ENCODE measurements at regions not wholly inside any gene's neighbourhood (a gene's known extent, or its start where the extent isn't known, plus 50 kb on each side); places are given as distances from the start of the nearest gene placed in this dataset.
A peak's percentile ranks its signal among the peaks of the same experiment; 100 is the strongest.

- TF ChIP-seq CTCF (IDR thresholded peaks at IDR 0.05), result peak; percentile 22
- TF ChIP-seq EZH2 (IDR thresholded peaks at IDR 0.05), result no peak
- no peak for TF ChIP-seq EZH2phosphoT487 (IDR thresholded peaks at IDR 0.05)
These were observed 158.7 kb downstream of the ZNF674 start for GRCh38 chrX:46386511-46386910.

Data from neural progenitor cell (in vitro differentiated cells).